Ascending aorta (tissue), 2 donors: ENCODE measurements at regions not wholly inside any gene's neighbourhood (a gene's known extent, or its start where the extent isn't known, plus 50 kb on each side); places are given as distances from the start of the nearest gene placed in this dataset.

ENCODE experiments used
- DNase-seq, 2 donors: peaks; one replicate each; pipeline ENCODE4 v3.0.0-alpha.2; 2019; ENCODE audit warnings: low spot score in 2 of 2
- H3K27ac ChIP-seq, 2 donors: fragments of 200-600 bp; sonication (generic); one replicate each; pipeline ENCODE4 v1.5.1; 2016 to 2017; ENCODE audit warnings: mild to moderate bottlenecking in 1 of 2
- H3K27me3 ChIP-seq: fragments of 200-600 bp; sonication (generic); one replicate; pipeline ENCODE4 v1.5.1; 2017
- H3K36me3 ChIP-seq, 2 donors: fragments of 200-600 bp; sonication (generic); one replicate each; pipeline ENCODE4 v1.5.1; 2016
- H3K4me1 ChIP-seq, 2 donors: fragments of 200-600 bp; sonication (generic); one replicate each; pipeline ENCODE4 v1.5.1; 2016 to 2017; ENCODE audit warnings: mild to moderate bottlenecking in 1 of 2
- H3K4me3 ChIP-seq, 2 donors: fragments of 200-600 bp; sonication (generic); one replicate each; pipeline ENCODE4 v1.5.1; 2016 to 2017; ENCODE audit warnings: mild to moderate bottlenecking in 1 of 2
- H3K9me3 ChIP-seq, 2 donors: fragments of 200-600 bp; sonication (generic); one replicate each; pipeline ENCODE4 v1.5.1; 2016
- intact Hi-C: fragments of 100-400 bp; cut with DNase I; formaldehyde crosslinking; loops from one replicate; pipeline ENCODE4 v1.15.1; 2023
- TF ChIP-seq, protein P1 (sequence below), 3 experiments: fragments of 200-600 bp in 2 of 3; fragments of 450-650 bp in 1 of 3; sonication (generic) in 2 of 3; IDR thresholded peaks; one replicate each; pipeline ENCODE4 v1.5.1; 2016 to 2019; ENCODE audit warnings: antibody characterized with exemption in 3 of 3, mild to moderate bottlenecking in 1 of 3, moderate library complexity in 1 of 3

DNA sequence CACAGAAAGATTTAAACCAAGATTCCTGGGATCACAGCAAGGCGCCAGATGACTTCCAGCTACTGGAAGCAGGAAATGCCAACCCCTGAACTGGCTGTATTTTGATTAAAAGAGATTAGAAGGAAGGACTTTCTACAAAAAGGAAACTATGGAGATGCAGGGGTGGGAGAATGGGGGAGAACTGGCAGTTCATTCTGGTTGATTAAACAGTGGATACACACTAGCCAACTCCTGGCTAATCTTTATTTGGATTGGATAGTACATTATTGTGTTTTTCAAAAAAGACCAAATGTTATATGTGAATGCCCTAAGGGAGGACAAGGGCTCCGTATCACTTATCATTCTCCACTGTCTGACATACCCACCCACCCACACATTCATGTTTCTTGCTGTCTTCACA is 93.2 kb downstream of the CDO1 start:
- H3K9me3 ChIP-seq: no peaks in the 10 kb centered on the region
- H3K4me3 ChIP-seq: no peak overlapping the region
- no peaks in the 10 kb centered on the region for H3K27me3 ChIP-seq
- no peaks in the 10 kb centered on the region for H3K36me3 ChIP-seq
- H3K27ac ChIP-seq: peak overlapping the region; percentile 50 to 70
- intact Hi-C loops: loop anchor here (5.0 kb wide), 1 partner anchor 94 kb away; the partner anchor contains the start of gene CDO1
- H3K4me1 ChIP-seq: peaks cover 3 to 25% of the 10 kb centered on the region in 2 donors
- TF ChIP-seq, protein P1, sequence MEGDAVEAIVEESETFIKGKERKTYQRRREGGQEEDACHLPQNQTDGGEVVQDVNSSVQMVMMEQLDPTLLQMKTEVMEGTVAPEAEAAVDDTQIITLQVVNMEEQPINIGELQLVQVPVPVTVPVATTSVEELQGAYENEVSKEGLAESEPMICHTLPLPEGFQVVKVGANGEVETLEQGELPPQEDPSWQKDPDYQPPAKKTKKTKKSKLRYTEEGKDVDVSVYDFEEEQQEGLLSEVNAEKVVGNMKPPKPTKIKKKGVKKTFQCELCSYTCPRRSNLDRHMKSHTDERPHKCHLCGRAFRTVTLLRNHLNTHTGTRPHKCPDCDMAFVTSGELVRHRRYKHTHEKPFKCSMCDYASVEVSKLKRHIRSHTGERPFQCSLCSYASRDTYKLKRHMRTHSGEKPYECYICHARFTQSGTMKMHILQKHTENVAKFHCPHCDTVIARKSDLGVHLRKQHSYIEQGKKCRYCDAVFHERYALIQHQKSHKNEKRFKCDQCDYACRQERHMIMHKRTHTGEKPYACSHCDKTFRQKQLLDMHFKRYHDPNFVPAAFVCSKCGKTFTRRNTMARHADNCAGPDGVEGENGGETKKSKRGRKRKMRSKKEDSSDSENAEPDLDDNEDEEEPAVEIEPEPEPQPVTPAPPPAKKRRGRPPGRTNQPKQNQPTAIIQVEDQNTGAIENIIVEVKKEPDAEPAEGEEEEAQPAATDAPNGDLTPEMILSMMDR (IDR thresholded peaks at IDR 0.05): no peak
- DNase-seq: no peak

DNA sequence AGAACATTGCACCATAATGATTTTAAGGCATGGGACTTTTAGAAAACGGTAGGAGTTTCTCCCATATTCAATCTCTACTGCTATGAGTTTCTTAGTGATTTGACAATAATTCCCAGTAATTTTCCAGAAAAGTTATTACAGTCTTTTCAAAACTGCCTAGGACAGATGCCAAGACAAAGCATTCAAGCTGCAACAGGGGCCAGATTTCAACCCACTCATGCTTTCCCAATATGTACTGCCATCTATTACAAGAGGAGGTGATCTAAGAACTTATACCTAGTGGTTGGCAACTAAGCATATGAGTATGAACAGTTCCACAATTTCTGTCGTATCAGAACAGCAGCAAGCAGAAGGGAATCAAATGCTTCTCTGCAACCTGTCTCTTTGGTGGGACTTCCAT is 95.1 kb upstream of the TMED7 start:
- Histone ChIP-seq H3K27ac (peak overlapping the region in 1 of 2 donors; percentile 70), H3K27me3 (no peaks in the 10 kb centered on the region), H3K4me3 (no peak overlapping the region), H3K9me3 (no peaks in the 10 kb centered on the region), H3K4me1 (peaks cover 3 to 33% of the 10 kb centered on the region in 2 donors), H3K36me3 (no peaks in the 10 kb centered on the region)
- TF ChIP-seq, protein P1 (IDR thresholded peaks at IDR 0.05): no peak
- intact Hi-C loops: loop anchor here (2.0 to 5.0 kb wide), 2 partner anchors 16 to 96 kb away; partner anchors contain the start of gene CDO1
- peak in 1 of 2 donors; percentile 67 for DNase-seq

DNA sequence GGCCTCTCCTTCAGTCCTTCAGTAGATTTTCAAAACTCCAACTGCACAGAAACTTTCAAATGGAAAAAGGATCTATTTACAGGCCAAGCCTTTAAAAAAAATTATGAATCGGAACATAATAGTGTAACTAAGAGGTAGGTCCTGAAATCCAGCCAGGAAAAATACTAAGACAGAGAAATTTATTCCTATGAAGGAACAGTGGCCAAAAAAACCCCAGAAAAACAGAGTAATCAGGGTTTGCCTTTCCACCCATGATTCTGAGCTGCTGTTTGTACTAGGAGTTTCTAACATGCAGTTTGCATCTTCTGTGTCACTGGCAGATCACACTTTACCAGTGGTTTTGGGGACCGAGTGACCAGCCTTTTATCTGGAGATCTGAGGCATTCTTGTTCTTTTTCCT is 93.1 kb upstream of the TMED7 start:
- TF ChIP-seq, protein P1 (IDR thresholded peaks at IDR 0.05): no peak
- intact Hi-C loops: loop anchor here (10.0 kb wide), 1 partner anchor 174 kb away; the partner anchor contains the start of gene FEM1C
- H3K27me3 ChIP-seq: no peaks in the 10 kb centered on the region
- H3K9me3 ChIP-seq: no peaks in the 10 kb centered on the region
- no peak for DNase-seq
- no peaks in the 10 kb centered on the region for H3K36me3 ChIP-seq
- H3K4me1 ChIP-seq: peaks cover 3 to 33% of the 10 kb centered on the region in 2 donors
- no peak overlapping the region for H3K4me3 ChIP-seq
- peak overlapping the region; percentile 32 to 67 for H3K27ac ChIP-seq

DNA sequence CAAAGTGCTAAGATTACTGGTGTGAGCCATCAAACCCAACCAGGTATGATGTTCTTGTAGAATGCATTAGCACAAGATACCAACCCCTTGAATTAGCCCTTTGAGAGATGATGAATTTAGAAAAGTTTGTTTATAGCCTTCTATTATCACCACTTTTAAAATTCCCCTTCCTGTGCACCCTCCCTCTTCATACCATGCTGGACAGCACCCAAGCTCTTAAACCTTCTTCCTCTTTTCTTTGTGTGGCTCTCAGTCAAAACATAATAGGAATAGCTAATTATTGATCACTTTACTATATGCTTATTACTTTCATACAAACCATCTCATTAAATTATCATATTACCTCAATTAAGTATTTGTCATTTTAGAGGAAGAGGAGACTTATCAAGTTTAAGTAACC is 87.6 kb upstream of the TMED7 start:
- H3K27ac ChIP-seq: no peak overlapping the region
- H3K36me3 ChIP-seq: no peaks in the 10 kb centered on the region
- peaks cover 0 to 10% of the 10 kb centered on the region in 2 donors for H3K4me1 ChIP-seq
- intact Hi-C loops: loop anchor here (10.0 kb wide), 1 partner anchor 169 kb away; the partner anchor contains the start of gene FEM1C
- TF ChIP-seq, protein P1 (IDR thresholded peaks at IDR 0.05): no peak
- no peak overlapping the region for H3K4me3 ChIP-seq
- no peaks in the 10 kb centered on the region for H3K27me3 ChIP-seq
- H3K9me3 ChIP-seq: no peaks in the 10 kb centered on the region
- no peak for DNase-seq

DNA sequence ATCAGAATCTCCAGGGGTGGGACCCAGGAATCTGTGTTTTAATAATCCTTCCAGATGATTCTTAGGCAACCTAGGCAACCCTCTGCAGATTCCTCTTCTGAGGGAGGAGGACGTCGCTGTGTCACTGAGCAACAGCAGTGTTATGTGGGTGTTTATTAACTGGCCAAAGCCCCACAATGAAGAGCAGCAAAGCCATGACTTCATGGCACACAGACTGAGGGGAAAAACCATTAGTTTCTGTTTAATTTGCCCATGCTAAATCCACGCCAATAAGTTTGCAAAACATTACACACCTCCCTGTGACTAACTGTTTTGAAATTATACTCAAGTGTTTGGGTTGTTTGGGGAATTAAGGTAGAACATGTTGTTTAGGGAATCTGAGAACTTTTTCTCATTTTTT is 83.7 kb upstream of the TMED7 start:
- Histone ChIP-seq H3K36me3 (no peaks in the 10 kb centered on the region), H3K4me1 (no peaks in the 10 kb centered on the region), H3K9me3 (no peaks in the 10 kb centered on the region), H3K27ac (peak overlapping the region in 1 of 2 donors; percentile 47), H3K27me3 (no peaks in the 10 kb centered on the region), H3K4me3 (no peak overlapping the region)
- intact Hi-C loops: no loop called here
- TF ChIP-seq, protein P1 (IDR thresholded peaks at IDR 0.05): no peak
- peak in 1 of 2 donors; percentile 75 for DNase-seq
